Medulla oblongata (tissue), 1 donor: ENCODE measurements at regions not wholly inside any gene's neighbourhood (a gene's known extent, or its start where the extent isn't known, plus 50 kb on each side); places are given as distances from the start of the nearest gene placed in this dataset.

Experiments
- DNase-seq: peaks from one replicate; pipeline ENCODE4 v3.0.0-alpha.2; 2015; ENCODE audit errors: extremely low spot score

DNA sequence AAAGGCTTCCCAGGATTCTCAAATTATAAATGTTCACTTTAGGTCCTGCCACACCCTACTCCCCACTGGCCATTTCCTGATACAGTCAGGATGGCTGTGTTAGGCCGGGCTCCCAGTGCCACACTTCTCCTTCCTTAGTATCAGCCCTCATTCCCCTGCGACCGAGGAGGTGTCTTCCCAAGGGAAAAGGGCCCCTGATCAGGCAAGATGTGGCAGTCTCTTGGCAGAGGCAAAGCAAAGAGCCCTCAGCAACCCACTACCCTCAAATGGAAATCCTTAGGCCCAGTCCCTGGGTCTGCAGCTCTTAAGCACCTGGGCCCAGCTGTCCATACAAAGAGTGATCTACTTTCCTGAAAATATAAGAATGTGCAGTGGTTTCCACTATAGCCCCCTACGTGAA lies 96.5 kb upstream of the VASH1 start:
- DNase-seq = no peak

DNA sequence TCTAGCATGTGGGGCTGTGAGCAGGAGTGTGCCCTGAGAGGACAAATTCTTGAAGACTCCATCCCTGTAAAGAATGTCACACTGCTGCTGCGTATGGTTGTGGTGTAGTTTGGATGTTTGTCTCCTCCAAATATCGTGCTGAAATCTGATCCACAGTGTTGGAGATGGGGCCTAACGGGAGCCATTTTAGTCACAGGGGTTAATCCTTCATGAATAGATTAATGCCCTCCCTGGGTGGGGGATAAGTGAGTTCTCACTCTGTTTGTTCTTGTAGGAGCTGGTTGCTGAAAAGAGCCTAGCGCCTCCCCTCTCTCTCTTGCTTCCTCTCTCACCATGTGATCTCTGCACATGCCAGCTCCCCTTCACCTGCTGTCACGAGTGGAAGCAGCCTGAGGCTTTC lies 94.5 kb upstream of the VASH1 start:
- no peak for DNase-seq

DNA sequence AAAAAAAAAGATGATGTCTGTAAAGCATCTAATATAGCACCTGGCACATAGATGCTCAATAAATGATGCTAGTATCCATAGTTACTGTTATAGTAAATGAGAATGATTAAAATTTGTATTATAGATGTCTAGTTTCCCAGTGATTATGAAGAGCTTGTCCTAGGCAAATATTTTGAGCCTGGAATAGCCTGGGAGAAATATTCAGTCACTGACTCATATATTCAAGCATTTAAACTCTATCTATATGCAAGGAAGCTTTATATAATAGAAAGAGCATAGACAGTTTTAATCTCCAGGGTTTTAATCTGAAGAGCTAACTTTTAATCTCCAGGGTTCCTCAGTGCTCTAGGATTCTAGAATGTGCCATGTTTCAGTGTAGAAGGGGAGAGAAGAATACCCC lies 91.5 kb upstream of the VASH1 start:
- DNase-seq = no peak

DNA sequence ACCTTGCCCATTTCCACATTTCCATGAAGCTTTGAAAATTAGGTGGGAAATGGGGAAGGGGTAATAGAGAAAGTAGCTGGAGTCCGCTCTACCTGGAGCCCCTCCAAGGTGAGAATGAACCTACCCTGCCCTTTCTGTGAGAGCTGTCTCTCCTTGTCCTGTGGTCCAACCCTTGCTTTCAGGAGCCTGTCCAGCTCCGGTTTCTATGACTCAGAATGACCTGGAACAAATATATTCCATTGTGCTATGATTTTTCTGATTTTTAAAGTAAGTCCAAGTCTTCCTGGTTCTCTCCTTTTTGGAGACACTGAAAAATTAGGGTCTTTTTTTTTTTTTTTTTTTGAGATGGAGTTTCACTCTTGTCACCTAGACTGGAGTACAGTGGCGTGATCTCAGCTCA lies 89.1 kb upstream of the VASH1 start:
- no peak for DNase-seq

DNA sequence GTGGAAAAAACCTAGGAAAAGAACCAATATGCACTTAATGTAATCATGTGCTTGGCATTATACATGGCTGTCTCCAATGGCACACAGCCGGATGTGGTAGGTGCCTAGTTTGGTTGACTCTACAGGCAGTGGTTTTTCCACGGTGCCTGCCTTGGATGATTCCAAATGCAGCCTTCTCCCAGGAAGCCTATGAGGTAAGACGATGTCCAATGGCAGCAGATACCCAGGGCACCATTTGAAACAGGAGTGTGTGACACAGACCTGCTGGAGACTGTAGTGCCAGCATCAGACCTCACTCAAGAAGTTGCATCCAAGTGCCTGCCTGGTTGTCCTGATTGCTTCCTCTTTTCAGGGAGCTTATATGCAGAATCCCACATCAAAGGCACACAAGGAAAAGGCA lies 88.0 kb upstream of the VASH1 start:
- DNase-seq = no peak

DNA sequence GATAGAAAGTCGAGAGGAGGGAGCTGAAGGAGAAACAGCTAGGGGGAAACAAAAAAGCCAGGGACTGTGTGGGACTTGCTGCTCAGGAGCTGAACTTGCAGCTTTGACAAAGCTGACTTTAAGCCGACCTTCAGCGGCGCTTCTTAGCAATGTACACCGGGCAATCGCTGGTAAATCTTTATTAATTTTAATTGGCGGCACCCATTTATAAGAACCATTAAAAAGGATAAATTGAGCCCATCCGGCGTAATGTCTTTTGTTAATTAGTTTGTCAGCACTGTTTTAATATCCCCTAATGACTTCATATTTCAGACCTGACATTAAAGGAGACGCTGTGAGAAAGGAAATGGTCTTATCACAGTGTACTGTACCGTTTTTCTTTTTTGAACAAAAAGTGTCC lies 86.2 kb upstream of the VASH1 start:
- no peak for DNase-seq

DNA sequence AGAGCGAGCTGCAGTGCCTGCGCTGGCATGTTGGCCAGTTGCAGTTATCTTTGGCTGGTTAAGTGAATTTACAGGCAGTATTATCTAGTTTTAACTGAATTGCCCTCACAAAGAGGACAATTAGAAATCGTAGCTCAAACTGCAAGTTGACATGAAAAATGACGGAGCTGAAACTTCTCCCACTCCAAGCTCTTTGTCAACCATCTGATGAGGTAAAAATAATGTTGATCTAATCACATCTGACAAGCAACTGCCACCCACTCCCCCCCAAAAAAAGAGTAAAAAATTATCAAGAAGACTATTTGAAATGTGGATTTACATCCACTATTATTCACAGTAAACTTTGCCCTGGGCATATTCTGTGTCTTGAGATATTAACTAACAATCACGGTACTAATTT lies 84.7 kb upstream of the VASH1 start:
- no peak for DNase-seq

DNA sequence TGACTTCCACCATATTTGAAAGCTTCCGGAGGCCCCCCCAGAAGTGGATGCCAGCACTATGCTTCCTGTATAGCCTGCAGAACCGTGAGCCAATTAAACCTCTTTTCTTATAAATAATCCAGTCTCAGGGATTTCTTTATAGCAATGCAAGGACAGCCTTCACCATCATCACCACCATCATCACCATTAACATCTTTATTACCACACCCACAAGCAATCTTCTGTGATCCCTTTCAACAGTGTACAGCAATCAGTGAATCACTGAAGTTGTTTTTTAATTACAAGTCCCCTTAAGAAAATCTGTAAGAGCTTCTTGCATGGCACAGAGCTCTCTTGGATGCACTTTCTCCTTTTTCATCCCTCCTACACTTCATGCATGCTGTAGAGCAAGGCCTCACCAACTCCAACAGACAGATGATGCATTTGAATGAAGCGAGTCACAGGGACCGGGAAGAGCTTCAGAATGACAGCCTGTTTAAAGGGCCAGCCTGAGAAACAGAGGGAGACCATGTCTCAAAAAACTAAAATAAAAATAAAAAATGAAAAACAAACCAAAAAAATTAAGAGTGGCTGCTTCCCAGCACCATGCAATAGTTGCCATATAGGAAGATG lies 83.6 kb upstream of the VASH1 start:
- DNase-seq = no peak

DNA sequence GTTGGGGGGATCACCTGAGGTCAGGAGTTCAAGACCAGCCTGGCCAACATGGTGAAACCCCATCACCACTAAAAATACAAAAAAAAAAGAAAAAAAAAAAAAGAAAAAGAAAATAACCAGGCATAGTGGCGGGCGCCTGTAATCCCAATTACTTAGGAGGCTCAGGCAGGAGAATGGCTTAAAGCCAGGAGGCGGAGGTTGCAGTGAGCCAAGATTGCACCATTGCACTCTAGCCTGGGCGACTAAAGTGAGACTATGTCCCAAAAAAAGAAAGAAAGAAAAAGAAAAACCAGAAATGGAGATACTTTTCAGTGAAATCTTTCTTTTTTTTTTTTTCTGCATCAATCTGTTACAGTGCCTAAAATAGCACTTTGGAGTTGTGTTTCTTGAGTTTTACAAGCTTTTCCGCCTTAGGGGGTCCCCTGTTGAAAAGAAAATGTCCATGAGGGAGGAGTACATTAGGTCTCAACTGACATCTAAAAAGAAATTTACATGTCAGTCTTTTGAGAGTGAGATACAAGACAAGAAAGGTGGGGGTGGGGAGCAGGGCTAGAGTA lies 82.9 kb upstream of the VASH1 start:
- no peak for DNase-seq

DNA sequence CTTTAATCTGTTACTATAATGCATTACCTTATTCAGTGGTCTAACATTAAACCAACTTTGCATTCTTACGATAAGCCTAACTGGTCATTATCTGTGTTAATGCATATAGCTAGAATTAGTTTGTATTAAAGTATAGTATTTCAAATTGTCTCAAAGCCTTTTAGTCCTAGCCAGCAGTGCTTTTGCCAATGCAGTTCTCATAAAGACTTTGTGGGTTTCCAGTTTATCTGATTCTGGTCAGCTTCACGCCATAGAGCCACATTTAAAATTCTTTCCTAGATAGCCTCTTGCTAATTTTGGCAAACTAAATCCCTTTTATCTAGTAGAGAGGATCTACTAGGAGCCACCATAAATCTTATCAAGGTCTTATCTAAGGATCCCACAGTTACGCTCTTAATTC lies 78.9 kb upstream of the VASH1 start:
- no peak for DNase-seq

DNA sequence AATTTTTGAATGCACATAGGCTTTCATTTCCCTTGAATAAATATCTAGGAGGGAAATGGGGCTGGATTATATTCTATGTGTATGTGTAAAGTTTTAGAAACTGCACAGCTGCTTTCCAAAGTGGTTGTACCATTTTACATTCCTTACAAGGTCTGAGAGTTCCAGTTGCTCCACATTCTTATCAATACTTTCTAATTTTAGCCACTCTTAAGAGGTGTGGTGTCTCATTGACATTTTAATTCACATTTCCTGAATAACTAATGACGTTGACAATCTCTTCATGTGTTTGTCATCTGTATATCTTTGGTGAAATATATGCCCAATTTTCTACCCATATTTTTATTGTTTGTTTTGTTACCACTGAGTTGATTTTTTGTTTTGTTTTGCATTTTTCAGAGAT lies 74.6 kb upstream of the VASH1 start:
- no peak for DNase-seq

DNA sequence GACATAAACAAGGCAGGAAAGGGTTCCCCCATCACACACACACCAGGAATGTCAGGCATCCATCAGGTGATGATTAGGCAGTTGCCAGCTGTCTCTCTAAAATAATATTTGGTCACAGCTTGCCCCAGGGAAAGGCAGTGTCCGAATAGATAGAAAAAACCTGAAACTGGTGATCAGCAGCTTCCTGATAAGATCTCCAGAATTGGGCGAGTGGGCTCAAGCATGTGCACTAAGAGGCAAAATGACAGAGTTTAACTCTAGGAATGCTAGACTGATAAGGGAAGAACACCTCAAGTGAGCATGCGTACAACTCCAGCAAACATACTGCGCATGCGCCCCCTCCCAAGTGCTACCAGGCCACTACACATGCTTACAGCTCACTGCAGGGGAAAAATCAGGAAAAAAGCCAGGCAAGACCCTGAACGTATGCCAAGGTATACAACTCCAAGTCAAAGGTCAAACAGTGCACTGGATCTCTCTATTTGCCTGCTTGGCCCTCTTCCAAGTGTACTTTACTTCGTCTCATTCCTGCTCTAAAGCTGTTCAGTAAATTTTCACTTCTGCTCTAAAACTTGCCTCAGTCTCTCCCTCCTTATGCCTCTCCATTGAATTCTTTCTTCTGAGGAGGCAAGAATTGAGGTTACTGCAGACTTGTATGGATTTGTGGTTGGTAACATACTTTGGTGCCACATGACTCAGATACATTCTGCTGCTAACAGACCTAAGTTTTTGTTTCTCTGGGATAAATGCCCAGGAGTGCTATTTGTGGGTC lies 73.5 kb upstream of the VASH1 start:
- no peak for DNase-seq

DNA sequence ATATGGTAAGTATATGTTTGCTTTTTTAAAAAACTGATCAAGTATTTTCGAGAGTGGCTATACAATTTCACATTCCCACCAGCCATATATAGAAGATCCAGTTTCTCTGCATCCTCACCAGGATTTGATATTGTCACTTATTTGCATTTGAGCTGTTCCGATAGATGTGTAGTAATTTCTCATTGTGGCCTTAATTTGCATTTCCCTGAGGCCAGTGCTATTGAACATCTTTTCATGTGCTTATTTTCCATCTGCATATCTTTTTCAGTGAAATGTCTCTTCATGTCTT lies 72.9 kb upstream of the VASH1 start:
- no peak for DNase-seq

DNA sequence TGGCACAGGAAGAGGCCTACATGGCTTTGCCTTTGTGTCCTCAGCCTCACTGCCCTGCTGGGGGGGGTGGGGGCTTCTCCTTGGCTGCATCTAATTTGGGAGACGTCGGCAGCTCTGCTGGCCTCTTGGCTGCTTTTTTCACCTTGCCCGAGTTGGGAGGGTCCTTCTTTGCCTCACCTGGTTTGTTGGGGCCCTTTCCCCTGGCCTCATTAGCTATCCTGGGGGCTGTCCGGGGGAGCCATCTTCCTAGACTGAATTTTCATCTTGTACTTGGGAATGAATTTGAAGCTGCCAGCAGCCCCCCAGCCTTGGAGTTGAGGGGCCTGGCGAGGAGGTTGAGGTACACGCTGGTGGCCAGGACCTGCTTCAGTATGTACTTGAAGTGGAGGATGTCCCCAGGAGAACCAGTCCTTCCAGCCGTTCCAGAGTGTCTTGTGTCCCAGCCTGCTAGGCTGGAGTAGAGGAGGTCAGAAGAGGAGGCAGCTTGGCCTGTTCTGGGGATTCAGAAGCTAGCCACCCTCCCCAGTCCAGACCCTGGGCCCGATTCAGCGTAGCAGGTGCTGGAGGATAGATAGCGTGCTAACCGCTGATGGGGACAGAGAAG lies 70.7 kb upstream of the VASH1 start:
- DNase-seq = no peak

DNA sequence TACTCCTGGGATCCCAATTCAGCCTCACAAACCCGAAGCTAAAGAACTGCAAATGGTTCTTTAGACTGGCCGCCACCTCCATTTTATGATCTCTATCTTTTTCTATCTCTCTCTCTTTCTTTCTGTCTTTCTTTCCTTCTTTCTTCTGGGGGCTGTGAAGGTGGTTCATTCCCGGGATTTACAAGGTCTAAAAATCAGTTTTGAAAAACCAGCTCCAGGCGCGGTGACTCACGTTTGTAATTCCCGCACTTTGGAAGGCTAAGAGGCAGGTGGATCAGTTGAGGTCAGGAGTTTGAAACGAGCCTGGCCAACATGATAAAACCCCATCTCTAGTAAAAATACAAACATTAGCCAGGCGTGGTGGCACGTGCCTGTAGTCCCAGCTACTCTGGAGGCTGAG lies 67.2 kb upstream of the VASH1 start:
- DNase-seq = no peak

DNA sequence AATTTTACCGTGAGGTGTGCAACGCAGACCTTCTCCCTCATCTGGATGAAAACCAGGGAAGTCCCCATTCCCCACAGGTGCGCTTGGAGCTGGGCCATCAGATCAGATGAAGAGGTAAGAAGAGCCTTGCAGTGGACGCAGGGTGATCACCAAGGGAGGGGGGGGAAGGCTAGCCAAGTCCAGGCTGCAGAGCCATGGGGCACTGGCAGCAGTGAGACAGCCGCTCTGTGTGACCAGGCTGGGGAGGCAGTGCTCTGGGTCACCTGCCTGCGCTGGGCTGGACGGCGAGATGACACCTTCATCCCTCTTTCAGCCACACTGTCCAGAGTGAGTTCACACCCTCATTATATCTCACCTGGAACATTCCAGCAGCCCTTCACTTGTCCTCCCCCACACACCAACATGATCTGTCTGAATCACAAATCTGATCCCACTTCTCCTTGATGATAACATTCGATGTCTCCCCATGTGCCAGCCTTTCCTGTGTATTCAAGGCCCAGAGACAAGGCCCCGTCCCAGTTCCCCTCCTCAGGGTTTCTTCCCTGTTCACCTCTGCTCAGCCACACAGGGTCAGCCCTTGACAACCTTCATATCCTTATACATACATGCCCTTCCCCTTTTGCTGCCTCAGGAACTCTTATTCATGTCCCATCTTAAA lies 65.9 kb upstream of the VASH1 start:
- no peak for DNase-seq

DNA sequence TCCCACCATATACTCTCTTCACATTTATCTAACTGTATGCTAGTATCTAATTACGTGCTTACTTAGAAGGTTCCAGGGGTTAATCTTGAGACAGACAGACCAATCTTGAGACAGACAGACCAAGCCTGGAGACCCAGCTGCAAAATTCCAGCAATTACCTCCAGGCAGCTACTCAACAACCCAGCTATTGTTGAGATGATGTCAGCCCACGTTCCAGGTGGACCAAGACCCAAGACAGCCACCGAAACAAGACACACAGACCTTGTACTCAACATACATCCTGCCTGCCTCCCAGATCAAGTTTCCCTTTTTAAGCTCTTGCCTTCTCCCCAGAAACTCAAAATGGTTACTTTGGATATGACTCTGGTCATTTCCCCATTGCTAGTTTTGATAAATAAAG lies 64.9 kb upstream of the VASH1 start:
- DNase-seq = no peak

DNA sequence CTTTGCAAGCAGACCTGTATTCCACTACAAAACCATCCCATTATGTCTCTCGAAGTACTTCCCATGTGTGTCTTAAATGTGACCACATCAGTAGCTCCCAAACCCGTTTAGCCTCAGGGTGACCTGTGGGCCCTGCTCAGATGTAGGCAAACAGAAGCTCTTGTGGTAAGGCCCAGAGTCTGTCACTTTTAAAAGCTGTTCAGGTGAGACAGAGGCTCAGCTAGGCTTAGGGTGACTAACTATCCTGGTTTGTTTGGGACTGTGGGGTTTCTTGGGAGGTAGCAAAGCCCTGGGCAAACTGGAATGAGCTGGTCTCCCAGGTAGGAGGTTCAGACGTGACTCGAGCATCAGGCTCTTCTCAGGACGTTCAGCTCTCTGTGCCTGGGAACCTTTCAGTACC lies 64.5 kb upstream of the VASH1 start:
- no peak for DNase-seq

DNA sequence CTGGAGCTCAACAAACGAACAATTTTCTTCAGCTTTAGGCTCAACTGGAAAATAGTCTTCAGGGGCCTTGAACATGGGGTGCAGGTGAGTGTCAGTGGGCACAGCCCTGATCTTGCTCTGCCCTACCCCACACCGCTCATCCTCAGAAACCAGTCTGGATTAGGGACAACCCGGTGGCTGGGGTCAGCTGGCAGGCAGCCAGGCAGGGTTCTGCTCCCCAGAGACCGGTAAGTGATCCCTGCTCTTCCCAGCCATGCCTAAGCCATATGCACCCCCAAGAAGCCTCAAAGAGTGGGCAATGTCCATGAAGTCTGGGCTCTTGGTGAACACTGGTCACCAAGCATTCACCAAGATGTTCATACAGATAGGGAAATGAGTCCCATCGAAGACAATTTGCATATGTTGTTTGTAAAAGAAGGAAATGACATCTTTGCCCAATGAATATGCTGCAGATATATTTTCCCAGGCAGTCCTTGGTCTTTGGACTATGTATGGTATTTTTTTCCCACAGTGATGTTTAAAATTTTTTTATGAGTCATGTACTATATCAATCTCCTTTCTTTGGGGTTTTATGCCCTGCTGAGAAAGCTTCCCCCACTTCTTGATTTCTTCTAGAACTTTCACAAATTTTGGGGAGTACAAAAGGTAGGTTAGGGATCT lies 63.9 kb upstream of the VASH1 start:
- DNase-seq = no peak

DNA sequence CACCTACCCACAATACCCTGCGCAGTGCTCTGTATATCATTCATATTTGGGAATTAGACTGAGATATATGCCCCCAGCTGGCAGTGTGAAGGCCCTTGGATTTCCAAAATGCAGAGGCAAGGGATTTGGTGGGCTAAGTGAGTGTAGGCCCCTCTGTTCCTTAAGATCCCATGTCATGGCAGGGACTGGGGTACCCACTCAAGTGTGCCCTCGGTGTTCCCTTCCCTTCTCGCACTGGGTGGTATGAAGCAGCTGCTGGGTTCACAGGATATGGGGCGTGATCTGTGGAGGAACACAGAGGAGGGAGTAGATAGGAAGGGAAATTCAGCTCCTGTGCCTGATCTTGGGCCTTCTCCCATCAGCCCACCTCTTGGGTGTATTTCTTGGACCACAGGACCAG lies 63.1 kb upstream of the VASH1 start:
- no peak for DNase-seq

DNA sequence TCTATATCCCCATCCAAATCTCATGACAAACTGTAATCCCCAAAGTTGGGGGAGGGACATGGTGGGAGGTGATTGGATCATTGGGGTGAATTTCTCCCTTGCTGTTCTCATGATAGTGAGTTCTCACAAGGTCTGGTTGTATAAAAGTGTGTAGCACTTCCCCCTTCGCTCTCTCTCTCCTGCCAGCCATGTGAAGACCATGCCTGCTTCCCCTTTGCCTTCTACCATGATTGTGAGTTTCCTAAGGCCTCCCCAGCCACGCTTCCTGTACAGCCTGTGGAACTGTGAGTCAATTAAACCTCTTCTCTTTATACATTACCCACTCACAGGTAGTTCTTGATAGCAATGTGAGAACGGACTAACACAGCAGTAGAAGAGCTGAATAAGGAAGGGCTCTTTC lies 62.6 kb upstream of the VASH1 start:
- DNase-seq = no peak

DNA sequence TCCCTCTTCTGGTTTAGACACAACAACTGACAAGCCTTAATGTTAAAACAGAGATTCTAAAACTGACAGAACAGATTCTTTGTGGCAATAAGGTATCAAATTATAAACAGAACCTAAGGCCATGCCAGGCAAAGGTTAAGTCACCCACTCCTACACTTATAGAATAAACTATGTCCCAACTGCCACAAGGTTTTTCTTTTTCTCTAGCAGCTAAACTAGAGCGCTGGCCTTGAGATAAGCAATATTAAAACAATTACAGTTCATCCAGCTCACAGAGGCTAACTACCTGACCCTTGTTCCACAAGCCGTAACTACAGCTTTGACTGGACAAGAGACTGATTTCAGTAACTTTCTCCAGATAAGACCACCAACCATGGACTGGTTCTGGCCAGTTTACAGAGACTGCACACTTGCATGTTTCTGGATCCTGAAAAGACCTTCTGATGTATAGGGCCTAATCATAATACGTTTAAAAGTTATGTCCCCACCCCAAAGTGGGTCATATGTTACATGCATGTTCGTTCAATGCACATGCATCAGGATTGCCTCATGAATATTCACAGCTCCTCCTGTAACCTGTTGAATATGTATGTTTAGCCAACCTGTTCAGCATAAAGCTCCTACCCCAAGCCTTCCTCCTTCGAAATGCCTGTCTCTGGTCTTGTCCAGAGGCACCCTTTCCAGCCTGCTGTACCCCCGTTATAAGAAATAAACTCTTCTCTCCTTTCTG lies 61.9 kb upstream of the VASH1 start:
- DNase-seq = no peak
